Epithelial cell of esophagus (primary cell): ENCODE measurements at regions not wholly inside any gene's neighbourhood (a gene's known extent, or its start where the extent isn't known, plus 50 kb on each side); places are given as distances from the start of the nearest gene placed in this dataset.
A peak's percentile ranks its signal among the peaks of the same experiment; 100 is the strongest.

ENCODE experiments used
- DNase-seq: peaks from one replicate; pipeline ENCODE4 v3.0.0; 2010; ENCODE audit warnings: low read depth
- H3K4me3 ChIP-seq: 2 replicates; pipeline ENCODE4 v1.5.1; 2011; ENCODE audit warnings: mild to moderate bottlenecking, low read length, control low read depth
- CTCF ChIP-seq: IDR thresholded peaks from 2 replicates; pipeline ENCODE4 v1.5.1; 2011; ENCODE audit warnings: low read depth, mild to moderate bottlenecking, low read length, control low read depth, inconsistent platforms; ENCODE audit not compliant: insufficient read depth; ENCODE audit errors: missing control alignments

- no peak overlapping the region for H3K4me3 ChIP-seq
- no peak for TF ChIP-seq CTCF
Measured at GRCh38 chr3:181402347-181402746, 309.4 kb upstream of the SOX2 start.

GRCh38 chr3:181384970-181385369, 326.8 kb upstream of the SOX2 start:
- no peak for TF ChIP-seq CTCF
- DNase-seq: peak; percentile 58
- no peak overlapping the region for H3K4me3 ChIP-seq

More at GRCh38 chr3:181402347-181402746, 309.4 kb upstream of the SOX2 start:
- DNase-seq: no peak

GRCh38 chr3:181383760-181384159, 328.0 kb upstream of the SOX2 start:
- H3K4me3 ChIP-seq: no peak overlapping the region
- DNase-seq: no peak
- no peak for TF ChIP-seq CTCF

- no peak for TF ChIP-seq CTCF
- H3K4me3 ChIP-seq: no peak overlapping the region
- DNase-seq: no peak
Measured at GRCh38 chr3:181383201-181383600, 328.5 kb upstream of the SOX2 start.

- H3K4me3 ChIP-seq: no peak overlapping the region
- TF ChIP-seq CTCF: no peak
- no peak for DNase-seq
Measured at GRCh38 chr3:181382656-181383055, 329.1 kb upstream of the SOX2 start.

- H3K4me3 ChIP-seq: no peak overlapping the region
- no peak for TF ChIP-seq CTCF
- DNase-seq: no peak
Measured at GRCh38 chr3:181379278-181379677, 332.4 kb upstream of the SOX2 start.

GRCh38 chr3:181369637-181370036, 342.1 kb upstream of the SOX2 start:
- TF ChIP-seq CTCF: no peak
- no peak for DNase-seq

More at GRCh38 chr3:181369637-181370036, 342.1 kb upstream of the SOX2 start:
- H3K4me3 ChIP-seq: no peak overlapping the region
